ENCODE measurements at regions not wholly inside any gene's neighbourhood (a gene's known extent, or its start where the extent isn't known, plus 50 kb on each side); places are given as distances from the start of the nearest gene placed in this dataset.

DNA sequence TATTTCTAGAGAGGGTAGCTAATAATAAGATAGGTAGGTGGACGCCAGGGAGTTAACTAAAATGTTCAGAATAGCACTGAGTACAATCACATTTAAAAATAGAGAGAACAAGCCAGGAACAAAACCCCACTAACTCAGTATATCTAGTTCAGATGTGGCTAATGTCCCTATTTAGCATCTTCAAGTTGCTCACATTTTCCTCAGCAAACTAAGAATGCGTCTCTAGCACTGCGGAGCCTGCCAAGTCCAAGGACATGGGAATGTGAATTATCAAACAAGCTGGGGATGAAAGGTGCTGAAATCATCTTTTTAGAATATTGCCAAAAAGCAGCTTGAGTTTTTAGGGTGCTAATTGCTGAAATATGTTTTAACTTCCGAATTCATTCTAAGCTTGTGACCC, 398.5 kb upstream of the FIGN start:
- no peak for DNase-seq (ENCODE audit: low read depth)
- TF ChIP-seq, protein P1, sequence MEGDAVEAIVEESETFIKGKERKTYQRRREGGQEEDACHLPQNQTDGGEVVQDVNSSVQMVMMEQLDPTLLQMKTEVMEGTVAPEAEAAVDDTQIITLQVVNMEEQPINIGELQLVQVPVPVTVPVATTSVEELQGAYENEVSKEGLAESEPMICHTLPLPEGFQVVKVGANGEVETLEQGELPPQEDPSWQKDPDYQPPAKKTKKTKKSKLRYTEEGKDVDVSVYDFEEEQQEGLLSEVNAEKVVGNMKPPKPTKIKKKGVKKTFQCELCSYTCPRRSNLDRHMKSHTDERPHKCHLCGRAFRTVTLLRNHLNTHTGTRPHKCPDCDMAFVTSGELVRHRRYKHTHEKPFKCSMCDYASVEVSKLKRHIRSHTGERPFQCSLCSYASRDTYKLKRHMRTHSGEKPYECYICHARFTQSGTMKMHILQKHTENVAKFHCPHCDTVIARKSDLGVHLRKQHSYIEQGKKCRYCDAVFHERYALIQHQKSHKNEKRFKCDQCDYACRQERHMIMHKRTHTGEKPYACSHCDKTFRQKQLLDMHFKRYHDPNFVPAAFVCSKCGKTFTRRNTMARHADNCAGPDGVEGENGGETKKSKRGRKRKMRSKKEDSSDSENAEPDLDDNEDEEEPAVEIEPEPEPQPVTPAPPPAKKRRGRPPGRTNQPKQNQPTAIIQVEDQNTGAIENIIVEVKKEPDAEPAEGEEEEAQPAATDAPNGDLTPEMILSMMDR (IDR thresholded peaks at IDR 0.05; ENCODE audit: control insufficient read depth, insufficient read depth, low read depth, low read length, missing control alignments) = no peak
- no peak overlapping the region for H3K4me3 ChIP-seq (ENCODE audit: control insufficient read depth, low read depth, low read length)

DNA sequence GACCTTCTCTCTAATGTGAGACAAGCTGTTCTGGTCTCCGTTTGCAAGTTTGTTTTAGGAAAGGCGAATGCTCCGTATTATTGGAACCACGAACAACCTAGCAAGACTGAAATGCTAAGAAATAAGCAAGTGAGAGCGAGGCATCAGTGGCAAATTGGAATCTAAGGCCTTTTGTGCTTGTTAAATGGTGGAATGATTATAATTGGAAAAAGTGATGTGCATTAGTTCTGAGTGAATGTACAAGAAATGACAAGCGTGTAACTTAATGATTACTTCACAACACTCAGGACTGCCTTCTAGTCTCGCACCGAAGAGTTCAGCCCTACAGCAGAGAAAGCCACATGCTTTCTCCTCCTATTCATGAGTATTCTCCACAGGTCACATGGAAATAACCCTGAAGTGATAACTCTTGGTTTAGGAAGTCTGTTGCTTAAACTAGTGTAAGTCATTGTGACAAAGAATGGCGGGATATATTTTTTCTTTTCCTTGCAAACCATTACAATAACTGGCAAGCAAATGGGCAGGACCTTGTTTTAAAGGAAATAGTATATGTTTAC, 392.2 kb upstream of the FIGN start:
- TF ChIP-seq, protein P1 (IDR thresholded peaks at IDR 0.05; ENCODE audit: control insufficient read depth, insufficient read depth, low read depth, low read length, missing control alignments) = no peak
- no peak for DNase-seq (ENCODE audit: low read depth)
- no peak overlapping the region for H3K4me3 ChIP-seq (ENCODE audit: control insufficient read depth, low read depth, low read length)

DNA sequence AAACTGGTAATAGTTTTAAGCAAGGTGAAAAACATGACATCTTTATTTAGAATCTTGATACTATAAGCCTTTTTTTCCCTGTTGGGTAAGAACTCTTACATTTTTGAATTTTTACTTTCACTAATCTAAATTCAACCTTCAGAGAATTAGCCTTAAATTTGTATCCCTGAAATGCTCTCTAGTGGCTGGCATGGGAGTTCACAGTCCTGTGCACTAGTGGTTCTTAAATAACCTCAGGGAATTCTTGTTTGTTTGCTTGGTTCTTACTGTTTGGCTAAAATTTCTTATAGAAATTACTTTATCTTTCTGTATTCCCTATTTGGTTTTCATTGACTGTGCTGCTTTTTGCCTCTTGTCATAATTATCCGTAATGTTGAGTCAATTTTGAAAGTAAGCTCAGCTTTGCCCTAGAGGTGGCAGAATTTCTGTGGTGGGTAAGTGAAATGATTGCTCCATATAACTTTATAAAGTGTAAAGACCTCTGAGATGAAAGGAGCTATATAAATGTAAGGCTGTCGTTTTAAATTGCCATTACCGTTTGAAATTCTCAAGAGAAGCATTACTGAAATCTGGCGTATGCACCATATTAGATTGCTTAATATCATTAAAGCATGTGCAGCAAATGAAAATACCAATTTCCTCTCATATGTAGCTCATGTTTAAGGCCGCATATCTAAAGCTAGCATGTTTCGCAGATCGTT, 391.3 kb upstream of the FIGN start:
- no peak for DNase-seq (ENCODE audit: low read depth)
- no peak overlapping the region for H3K4me3 ChIP-seq (ENCODE audit: control insufficient read depth, low read depth, low read length)

DNA sequence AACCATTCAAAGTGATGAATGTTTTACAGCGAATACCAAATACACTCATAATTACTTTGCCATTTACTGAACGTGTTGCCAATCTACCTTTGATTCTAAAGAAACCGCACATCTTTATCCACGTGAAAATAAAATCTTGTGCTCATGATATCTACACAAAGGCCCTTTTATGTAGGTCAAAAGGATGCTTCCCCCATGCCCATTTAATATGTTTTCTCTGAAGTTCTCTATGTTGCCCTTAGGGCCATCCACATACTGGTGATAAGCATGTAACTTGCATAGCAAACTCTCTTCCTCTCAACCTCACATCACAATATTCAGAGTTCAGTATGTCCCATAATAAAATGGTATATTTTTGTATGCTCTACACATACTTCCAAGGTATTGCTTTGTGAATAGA, 380.0 kb upstream of the FIGN start:
- no peak overlapping the region for H3K4me3 ChIP-seq (ENCODE audit: control insufficient read depth, low read depth, low read length)
- no peak for DNase-seq (ENCODE audit: low read depth)
- TF ChIP-seq, protein P1 (IDR thresholded peaks at IDR 0.05; ENCODE audit: control insufficient read depth, insufficient read depth, low read depth, low read length, missing control alignments) = no peak

More for the DNA sequence above, 391.3 kb upstream of the FIGN start:
- TF ChIP-seq, protein P1 (IDR thresholded peaks at IDR 0.05; ENCODE audit: control insufficient read depth, insufficient read depth, low read depth, low read length, missing control alignments) = peak; percentile 37

DNA sequence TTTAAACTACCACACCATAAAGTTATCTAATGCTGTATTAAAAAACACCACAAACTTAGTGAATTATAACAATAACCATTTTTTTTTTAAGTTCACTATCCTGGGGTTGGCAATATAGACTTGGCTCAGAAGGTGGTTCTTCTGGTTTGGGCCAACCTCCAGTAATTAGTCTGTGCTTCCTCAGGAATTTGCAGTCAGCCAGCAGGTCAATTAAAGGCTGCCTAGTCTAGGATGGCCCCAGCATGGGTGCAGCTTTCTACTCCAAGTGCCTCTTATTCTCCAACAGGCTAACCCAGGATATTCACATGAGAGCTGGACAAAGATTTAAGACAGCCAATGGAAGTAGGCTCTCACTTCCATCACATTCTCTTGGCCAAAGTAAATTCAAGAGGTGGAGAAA, 379.1 kb upstream of the FIGN start:
- TF ChIP-seq, protein P1 (IDR thresholded peaks at IDR 0.05; ENCODE audit: control insufficient read depth, insufficient read depth, low read depth, low read length, missing control alignments) = no peak
- DNase-seq (ENCODE audit: low read depth) = no peak
- no peak overlapping the region for H3K4me3 ChIP-seq (ENCODE audit: control insufficient read depth, low read depth, low read length)

DNA sequence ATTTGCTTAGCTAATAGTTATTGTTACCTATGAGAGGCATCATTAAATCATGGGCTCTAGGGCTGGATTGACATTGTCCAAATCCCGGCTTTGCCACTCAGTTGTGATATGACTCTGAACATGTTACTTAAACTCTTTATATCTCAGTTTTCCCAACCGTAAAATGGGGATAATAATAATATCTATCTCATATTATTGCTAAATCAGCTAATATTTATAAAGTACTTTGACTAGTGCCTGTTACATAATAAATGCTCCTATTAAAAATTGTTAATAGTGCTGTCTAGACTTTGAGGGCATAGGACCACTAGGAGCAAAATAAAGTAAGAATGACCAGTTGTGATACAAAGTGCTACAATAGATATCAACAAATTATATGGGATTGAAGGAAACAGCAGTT, 376.3 kb upstream of the FIGN start:
- TF ChIP-seq, protein P1 (IDR thresholded peaks at IDR 0.05; ENCODE audit: control insufficient read depth, insufficient read depth, low read depth, low read length, missing control alignments) = no peak
- H3K4me3 ChIP-seq (ENCODE audit: control insufficient read depth, low read depth, low read length) = no peak overlapping the region
- DNase-seq (ENCODE audit: low read depth) = no peak
